MM.1S (cell line): ENCODE measurements at regions not wholly inside any gene's neighbourhood (a gene's known extent, or its start where the extent isn't known, plus 50 kb on each side); places are given as distances from the start of the nearest gene placed in this dataset.

Experiments used
- DNase-seq: peaks from one replicate; pipeline ENCODE4 v3.0.0-alpha.2; 2015
- H2AFZ ChIP-seq: fragments of 300-600 bp; sonication (generic); 2 replicates; pipeline ENCODE4 v1.6.0; 2016; ENCODE audit warnings: antibody characterized with exemption, low read length
- H3F3A ChIP-seq: fragments of 300-600 bp; sonication (generic); 2 replicates; pipeline ENCODE4 v1.6.1; 2016; ENCODE audit warnings: mild to moderate bottlenecking, antibody characterized with exemption, low read length, moderate library complexity, mixed read lengths; ENCODE audit not compliant: insufficient read depth
- H3K27ac ChIP-seq: fragments of 300-600 bp; sonication (generic); 2 replicates; pipeline ENCODE4 v1.5.1; 2016; ENCODE audit warnings: mild to moderate bottlenecking, low read length
- H3K27me3 ChIP-seq: fragments of 300-600 bp; sonication (generic); replicated peaks from 2 replicates; pipeline ENCODE4 v1.6.0; 2016; ENCODE audit warnings: low read length; ENCODE audit not compliant: insufficient read depth
- H3K36me3 ChIP-seq: fragments of 300-600 bp; sonication (generic); replicated peaks from 2 replicates; pipeline ENCODE4 v1.6.1; 2016; ENCODE audit warnings: mild to moderate bottlenecking, low read length, mixed read lengths; ENCODE audit not compliant: insufficient read depth
- H3K4me1 ChIP-seq: fragments of 300-600 bp; sonication (generic); 2 replicates; pipeline ENCODE4 v1.6.1; 2016; ENCODE audit warnings: low read length, mixed read lengths
- H3K4me2 ChIP-seq: fragments of 300-600 bp; sonication (generic); 2 replicates; pipeline ENCODE4 v1.6.0; 2016; ENCODE audit warnings: low read depth, low read length
- H3K4me3 ChIP-seq: fragments of 300-600 bp; sonication (generic); 2 replicates; pipeline ENCODE4 v1.5.1; 2016; ENCODE audit warnings: low read length, mixed read lengths
- H3K79me2 ChIP-seq: fragments of 300-600 bp; sonication (generic); 2 replicates; pipeline ENCODE4 v1.6.1; 2016; ENCODE audit warnings: mixed run types, low read length, mixed read lengths
- H3K9ac ChIP-seq: fragments of 300-600 bp; sonication (generic); 2 replicates; pipeline ENCODE4 v1.6.1; 2016; ENCODE audit warnings: low read length, mixed read lengths
- H3K9me2 ChIP-seq: fragments of 300-600 bp; sonication (generic); replicated peaks from 2 replicates; pipeline ENCODE4 v1.6.1; 2016; ENCODE audit warnings: mild to moderate bottlenecking, low read length, mixed read lengths; ENCODE audit not compliant: insufficient read depth
- H3K9me3 ChIP-seq: fragments of 300-600 bp; sonication (generic); replicated peaks from 2 replicates; pipeline ENCODE4 v1.6.1; 2016; ENCODE audit warnings: mild to moderate bottlenecking, low read length, mixed read lengths; ENCODE audit not compliant: insufficient read depth
- H4K20me1 ChIP-seq: fragments of 300-600 bp; sonication (generic); 2 replicates; pipeline ENCODE4 v1.6.1; 2016; ENCODE audit warnings: mild to moderate bottlenecking, low read length, moderate library complexity, mixed read lengths; ENCODE audit not compliant: insufficient read depth
- CTCF ChIP-seq: fragments of 300-600 bp; sonication (generic); IDR thresholded peaks from 2 replicates; pipeline ENCODE4 v1.5.1; 2016; ENCODE audit warnings: antibody characterized with exemption, low read length, mixed read lengths
- EZH2 ChIP-seq: fragments of 300-600 bp; sonication (generic); optimal IDR thresholded peaks from 2 replicates; pipeline ENCODE3; 2017; ENCODE audit warnings: low read depth, mild to moderate bottlenecking, antibody characterized with exemption, low read length, mixed read lengths
- EZH2phosphoT487 ChIP-seq: fragments of 300-600 bp; sonication (generic); IDR thresholded peaks from 2 replicates; pipeline ENCODE4 v1.6.1; 2018; ENCODE audit warnings: antibody characterized with exemption, low read length

DNA sequence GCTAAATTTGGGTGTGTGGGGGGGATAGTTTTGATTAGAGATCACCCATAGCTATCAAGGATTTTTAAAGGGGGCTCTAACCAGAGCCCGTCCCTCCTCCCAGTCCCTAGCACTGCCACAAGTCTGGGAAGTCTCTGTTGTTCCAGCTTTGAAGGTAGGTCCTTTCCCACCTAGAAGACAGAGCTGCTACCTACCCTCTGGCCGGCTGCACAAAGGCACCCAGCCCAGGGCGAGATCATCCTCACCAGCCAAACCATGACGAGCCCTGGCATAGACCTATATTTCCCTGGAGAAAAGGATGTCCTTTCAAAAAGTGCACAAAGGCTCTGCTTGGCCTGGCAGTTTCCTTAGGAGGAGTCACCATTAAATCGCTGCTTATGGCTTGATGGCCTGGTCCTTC, 147.8 kb downstream of the CYP26A1 start:
- TF ChIP-seq CTCF (no peak), EZH2 (no peak), EZH2phosphoT487 (no peak)
- Histone ChIP-seq H3K27me3 (no peaks in the 10 kb centered on the region), H3K9me3 (no peaks in the 10 kb centered on the region), H3K4me3 (no peak overlapping the region), H2AFZ (no peak overlapping the region), H4K20me1 (no peaks in the 10 kb centered on the region), H3K9me2 (no peaks in the 10 kb centered on the region), H3K4me1 (no peaks in the 10 kb centered on the region), H3K9ac (no peak overlapping the region), H3K79me2 (no peaks in the 10 kb centered on the region), H3K4me2 (no peak overlapping the region), H3F3A (no peaks in the 10 kb centered on the region), H3K36me3 (no peaks in the 10 kb centered on the region), H3K27ac (no peak overlapping the region)
- DNase-seq: no peak

- Histone ChIP-seq H4K20me1 (no peaks in the 10 kb centered on the region), H3F3A (no peaks in the 10 kb centered on the region), H2AFZ (no peak overlapping the region), H3K9ac (no peak overlapping the region), H3K4me3 (no peak overlapping the region), H3K9me3 (no peaks in the 10 kb centered on the region), H3K4me2 (no peak overlapping the region), H3K9me2 (no peaks in the 10 kb centered on the region), H3K79me2 (no peaks in the 10 kb centered on the region), H3K27ac (no peak overlapping the region), H3K4me1 (no peaks in the 10 kb centered on the region), H3K36me3 (no peaks in the 10 kb centered on the region), H3K27me3 (no peaks in the 10 kb centered on the region)
- DNase-seq: no peak
- TF ChIP-seq EZH2phosphoT487: no peak
- no peak for TF ChIP-seq CTCF
- no peak for TF ChIP-seq EZH2
These were observed 148.6 kb downstream of the CYP26A1 start for GRCh38 chr10:93222211-93222754.

DNA sequence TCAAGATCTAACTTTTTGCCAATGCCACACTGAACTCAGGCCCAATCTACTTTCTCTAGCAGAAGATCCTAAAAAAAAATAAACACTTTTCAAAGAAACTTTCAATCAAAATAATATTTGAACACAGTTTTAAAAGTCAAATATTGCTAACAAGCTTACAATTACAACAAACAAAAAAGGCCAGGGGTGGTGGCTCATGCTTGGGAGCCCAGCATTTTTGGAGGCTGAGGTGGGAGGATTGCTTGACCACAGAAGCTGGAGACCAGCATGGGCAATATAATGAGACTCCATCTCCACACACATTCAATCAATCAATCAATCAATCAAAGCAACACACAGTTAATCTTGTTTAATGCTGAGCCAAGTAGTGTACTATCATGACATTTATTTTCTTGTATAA, 149.2 kb downstream of the CYP26A1 start:
- no peak overlapping the region for H3K4me2 ChIP-seq
- no peak for DNase-seq
- TF ChIP-seq EZH2 (no peak), CTCF (no peak), EZH2phosphoT487 (no peak)
- H3K27ac ChIP-seq: no peak overlapping the region
- H3K36me3 ChIP-seq: no peaks in the 10 kb centered on the region
- no peak overlapping the region for H2AFZ ChIP-seq
- no peaks in the 10 kb centered on the region for H3K9me2 ChIP-seq
- H3K27me3 ChIP-seq: no peaks in the 10 kb centered on the region
- H3K4me1 ChIP-seq: no peaks in the 10 kb centered on the region
- H4K20me1 ChIP-seq: no peaks in the 10 kb centered on the region
- no peaks in the 10 kb centered on the region for H3K9me3 ChIP-seq
- H3F3A ChIP-seq: no peaks in the 10 kb centered on the region
- H3K9ac ChIP-seq: no peak overlapping the region
- H3K4me3 ChIP-seq: no peak overlapping the region
- H3K79me2 ChIP-seq: no peaks in the 10 kb centered on the region
